HCT116 (cell line): ENCODE measurements at regions not wholly inside any gene's neighbourhood (a gene's known extent, or its start where the extent isn't known, plus 50 kb on each side); places are given as distances from the start of the nearest gene placed in this dataset.

Source experiments
- ATAC-seq: fragments of 200-7000 bp; cut with Tn5 transposase; 2 replicates; pipeline ENCODE4 v1.9.1; 2020; ENCODE audit warnings: mild to moderate bottlenecking, moderate library complexity
- BruUV-seq: library from RNA; stranded (reverse); fragments of 400-500 nt; replicated peaks from 2 replicates; lab custom pipeline; 2021; lab: Mats Ljungman, UMichigan
- CTCF ChIA-PET: fragments of 300-600 bp; sonication (Branson Sonifier 250); formaldehyde crosslinking; loops from one replicate; lab custom pipeline; 2021; ENCODE audit warnings: antibody characterized with exemption; lab: Charles Lee
- POLR2A ChIA-PET: fragments of 300-600, 350-600 bp; sonication (Branson Sonifier 250); formaldehyde crosslinking; loops from one replicate; lab custom pipeline; 2021; ENCODE audit warnings: antibody characterized with exemption; lab: Charles Lee
- RAD21 ChIA-PET, 2 experiments: fragments of 300-600 bp; sonication (Branson Sonifier 250); formaldehyde crosslinking; loops; one replicate each; lab custom pipeline; 2023; ENCODE audit warnings: low total read pairs in 2 of 2; ENCODE audit not compliant: uncharacterized antibody in 2 of 2, unreplicated experiment in 2 of 2, low non-redundant PET in 1 of 2; lab: Charles Lee
- DNase-seq: peaks from one replicate; pipeline ENCODE4 v3.0.0-alpha.2; 2010; ENCODE audit warnings: low read depth, low spot score
- H2AFZ ChIP-seq: fragments of 200-600 bp; shearing (Covaris generic), sonication (generic); 2 replicates; pipeline ENCODE4 v1.6.1; 2017; ENCODE audit warnings: low read depth, mixed run types, mixed read lengths, antibody characterized with exemption, low read length; ENCODE audit not compliant: poor library complexity, severe bottlenecking
- H3K27ac ChIP-seq: 2 replicates; pipeline ENCODE4 v1.5.1; 2012; ENCODE audit warnings: low read depth, low read length
- H3K27me3 ChIP-seq: fragments of 200-600 bp; sonication (generic); 2 replicates; pipeline ENCODE4 v1.6.1; 2016; ENCODE audit warnings: mixed run types, low read length, mixed read lengths; ENCODE audit not compliant: insufficient read depth
- H3K36me3 ChIP-seq, 2 experiments: fragments of 200-500 bp in 1 of 2; fragments of 200-600 bp in 1 of 2; sonication (Bioruptor generic) in 1 of 2; sonication (generic) in 1 of 2; 2 replicates each; pipeline versions ENCODE4 v1.5.1 to v1.6.1; 2014 to 2016; ENCODE audit warnings: low read length in 2 of 2, inconsistent platforms in 1 of 2, mixed read lengths in 1 of 2, mixed run types in 1 of 2; ENCODE audit not compliant: insufficient read depth in 2 of 2, control insufficient read depth in 1 of 2
- H3K4me1 ChIP-seq, 2 experiments: fragments of 200-600 bp in 1 of 2; sonication (generic) in 1 of 2; 2 replicates each; pipeline versions ENCODE4 v1.5.1 to v1.6.1; 2012 to 2017; ENCODE audit warnings: low read length in 2 of 2, inconsistent platforms in 1 of 2, mild to moderate bottlenecking in 1 of 2, mixed read lengths in 1 of 2, mixed run types in 1 of 2, moderate library complexity in 1 of 2; ENCODE audit not compliant: insufficient read depth in 2 of 2, control insufficient read depth in 1 of 2
- H3K4me2 ChIP-seq: fragments of 200-600 bp; sonication (generic); 2 replicates; pipeline ENCODE4 v1.6.1; 2017; ENCODE audit warnings: mixed run types, low read length, mixed read lengths
- H3K4me3 ChIP-seq, 2 experiments: fragments of 200-600 bp in 1 of 2; sonication (generic) in 1 of 2; replicated peaks in 1 of 2; 2 replicates each; pipeline ENCODE4 v1.5.1; 2011 to 2016; ENCODE audit warnings: low read length in 2 of 2, control low read depth in 1 of 2, low read depth in 1 of 2, mild to moderate bottlenecking in 1 of 2, mixed read lengths in 1 of 2, mixed run types in 1 of 2
- H3K79me2 ChIP-seq: fragments of 200-600 bp; sonication (generic); 2 replicates; pipeline ENCODE4 v1.6.1; 2017; ENCODE audit warnings: mild to moderate bottlenecking, mixed run types, low read length, moderate library complexity, mixed read lengths; ENCODE audit not compliant: insufficient read depth
- H3K9ac ChIP-seq: fragments of 200-600 bp; sonication (generic); 2 replicates; pipeline ENCODE4 v1.6.1; 2016; ENCODE audit warnings: low read length, mixed read lengths
- H3K9me2 ChIP-seq: fragments of 200-600 bp; sonication (generic), shearing (Covaris generic); 2 replicates; pipeline ENCODE4 v1.6.1; 2017; ENCODE audit warnings: mixed run types, mild to moderate bottlenecking, moderate library complexity; ENCODE audit not compliant: insufficient read depth
- H3K9me3 ChIP-seq, 2 experiments: fragments of 200-500 bp in 1 of 2; fragments of 200-600 bp in 1 of 2; sonication (Bioruptor generic) in 1 of 2; sonication (generic) in 1 of 2; 2 replicates each; pipeline ENCODE4 v1.6.1; 2014 to 2017; ENCODE audit warnings: low read length in 2 of 2, mixed read lengths in 2 of 2, inconsistent platforms in 1 of 2, low read depth in 1 of 2, mild to moderate bottlenecking in 1 of 2, mixed run types in 1 of 2, moderate library complexity in 1 of 2; ENCODE audit not compliant: control insufficient read depth in 1 of 2, insufficient read depth in 1 of 2
- H4K20me1 ChIP-seq: fragments of 200-600 bp; sonication (generic), shearing (Covaris generic); 2 replicates; pipeline ENCODE4 v1.6.1; 2017; ENCODE audit warnings: mixed run types, mild to moderate bottlenecking, moderate library complexity; ENCODE audit not compliant: insufficient read depth
- EZH2 ChIP-seq: fragments of 200-600 bp; sonication (generic); IDR thresholded peaks from 2 replicates; pipeline ENCODE4 v1.6.1; 2017; ENCODE audit warnings: antibody characterized with exemption, mixed run types
- FOSL1 ChIP-seq: IDR thresholded peaks from 2 replicates; pipeline ENCODE4 v1.6.1; 2012; ENCODE audit warnings: low read depth
- POLR2AphosphoS5 ChIP-seq: IDR thresholded peaks from 2 replicates; pipeline ENCODE4 v1.6.1; 2011; ENCODE audit warnings: mild to moderate bottlenecking, low read depth, low read length, moderate library complexity
- SIN3A ChIP-seq: IDR thresholded peaks from 2 replicates; pipeline ENCODE4 v1.6.1; 2012; ENCODE audit warnings: low read depth
- SP1 ChIP-seq: IDR thresholded peaks from 2 replicates; pipeline ENCODE4 v1.6.1; 2012; ENCODE audit warnings: low read depth
- SRF ChIP-seq: IDR thresholded peaks from 2 replicates; pipeline ENCODE4 v1.6.1; 2012; ENCODE audit warnings: low read depth
- YY1 ChIP-seq: IDR thresholded peaks from 2 replicates; pipeline ENCODE4 v1.6.1; 2011; ENCODE audit warnings: low read length, low read depth, moderate library complexity, mild to moderate bottlenecking; ENCODE audit not compliant: insufficient replicate concordance; ENCODE audit errors: extremely low read depth
- ZFX ChIP-seq: fragments of 450-650 bp; IDR thresholded peaks from 2 replicates; pipeline ENCODE4 v1.6.1; 2017
- ZNF274 ChIP-seq: fragments of 200-500 bp; sonication (Bioruptor generic); IDR thresholded peaks from 2 replicates; pipeline ENCODE4 v1.6.1; 2014; ENCODE audit warnings: mild to moderate bottlenecking, low read depth, low read length, inconsistent platforms
- intact Hi-C: fragments of 100-400 bp; cut with micrococcal nuclease; formaldehyde crosslinking; loops from 2 replicates; pipeline ENCODE4 v1.10.0; 2022

- H4K20me1 ChIP-seq = no peaks in the 10 kb centered on the region
- no peaks in the 10 kb centered on the region for H3K79me2 ChIP-seq
- no peak overlapping the region for H3K4me3 ChIP-seq
- no TSS peak for BruUV-seq
- ATAC-seq (no peak), DNase-seq (no peak)
- H2AFZ ChIP-seq = no peak overlapping the region
- H3K36me3 ChIP-seq = no peaks in the 10 kb centered on the region
- no peaks in the 10 kb centered on the region for H3K9me2 ChIP-seq
- intact Hi-C loops = no loop called here
- no peaks in the 10 kb centered on the region for H3K27me3 ChIP-seq
- CTCF ChIA-PET = no interaction called here
- no peak overlapping the region for H3K9ac ChIP-seq
- no peaks in the 10 kb centered on the region for H3K4me1 ChIP-seq
- peaks cover 8 to 21% of the 10 kb centered on the region in 2 experiments; a peak in 2 of 4 replicates for H3K9me3 ChIP-seq
- RAD21 ChIA-PET = no interaction called here
- no peak overlapping the region for H3K27ac ChIP-seq
- no peak for TF ChIP-seq POLR2AphosphoS5
- no peak for TF ChIP-seq ZFX
- no peak for TF ChIP-seq SP1
- no peak for TF ChIP-seq EZH2
- no peak for TF ChIP-seq YY1
- TF ChIP-seq SIN3A = no peak
- no peak for TF ChIP-seq ZNF274
- no peak for TF ChIP-seq SRF
- TF ChIP-seq FOSL1 = no peak
- POLR2A ChIA-PET = no interaction called here
- H3K4me2 ChIP-seq = no peak overlapping the region
Observed at GRCh38 chr7:153921408-153921807, 130.8 kb upstream of the DPP6 start.

DNA sequence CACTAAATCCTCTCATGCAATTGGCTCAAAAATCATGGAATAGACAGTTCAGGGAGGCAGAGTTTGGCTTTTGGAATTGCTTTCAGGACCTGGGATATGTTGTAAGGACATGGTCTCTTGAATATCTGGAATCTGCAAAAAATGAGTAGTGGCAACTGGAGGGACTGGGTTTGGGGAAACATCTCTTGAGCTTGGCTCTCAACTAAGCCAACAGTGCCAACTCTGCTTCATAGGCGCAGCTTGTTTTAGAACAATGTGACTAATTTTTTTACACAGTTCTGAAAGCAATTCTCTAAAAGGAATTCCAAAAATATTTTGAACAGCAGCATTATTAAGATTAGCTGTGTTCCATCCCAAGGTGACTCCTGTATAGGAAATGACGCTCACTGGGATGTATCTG is 121.5 kb upstream of the DPP6 start:
- no peak for TF ChIP-seq SP1
- H3K4me1 ChIP-seq = no peaks in the 10 kb centered on the region
- H3K79me2 ChIP-seq = no peaks in the 10 kb centered on the region
- H3K9me2 ChIP-seq = no peaks in the 10 kb centered on the region
- no peaks in the 10 kb centered on the region for H3K36me3 ChIP-seq
- intact Hi-C loops = no loop called here
- H2AFZ ChIP-seq = no peak overlapping the region
- no peaks in the 10 kb centered on the region for H3K27me3 ChIP-seq
- peaks cover 4 to 24% of the 10 kb centered on the region in 2 experiments; a peak in 2 of 4 replicates for H3K9me3 ChIP-seq
- ChIA-PET RAD21 (no interaction called here), CTCF (no interaction called here), POLR2A (no interaction called here)
- H3K27ac ChIP-seq = no peak overlapping the region
- H3K4me2 ChIP-seq = no peak overlapping the region
- H3K9ac ChIP-seq = no peak overlapping the region
- no peak for ATAC-seq
- no peaks in the 10 kb centered on the region for H4K20me1 ChIP-seq
- DNase-seq = no peak
- no peak overlapping the region for H3K4me3 ChIP-seq
- BruUV-seq = no TSS peak
